ENCODE measurements at regions not wholly inside any gene's neighbourhood (a gene's known extent, or its start where the extent isn't known, plus 50 kb on each side); places are given as distances from the start of the nearest gene placed in this dataset.

DNA sequence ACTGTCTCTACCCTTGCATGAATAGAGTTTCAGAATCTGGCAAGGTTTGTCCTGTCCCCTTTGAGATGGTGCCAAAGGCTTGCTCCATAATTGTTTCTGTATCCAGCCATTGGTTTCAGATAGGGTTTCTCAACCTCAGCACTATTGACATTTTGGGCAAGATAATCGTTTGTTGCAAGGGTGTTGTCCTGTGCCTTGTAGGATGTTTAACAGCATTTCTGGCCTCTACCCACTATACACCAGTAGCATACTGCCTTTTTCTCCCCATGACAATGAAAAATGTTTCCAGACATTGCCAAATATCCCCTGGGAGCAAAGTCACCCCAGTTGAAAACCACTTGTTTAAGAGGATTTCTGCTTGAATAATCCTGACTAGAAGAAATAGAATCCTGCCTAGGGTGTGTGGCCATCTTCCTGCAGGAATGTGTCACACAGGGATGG lies 126.8 kb downstream of the CDC42EP3 start:
- Histone ChIP-seq H3K4me2 (peak overlapping the region; percentile 14 to 84 (median 66)), H3K4me1 (peaks cover 19 to 29% (median 23%) of the 10 kb centered on the region in 10 experiments), H4K20me1 (no peaks in the 10 kb centered on the region), H3K9me3 (replicated peaks in 1 of 11) (peaks cover 23 to 38% (median 30%) of the 10 kb centered on the region in 11 experiments; a peak in 21 of 22 replicates), H3K9ac (peak overlapping the region in 2 of 11 experiments; percentile 19; a peak in 2 of 22 replicates), H3K4me3 (peak overlapping the region in 1 of 10 experiments; percentile 35; a peak in 1 of 20 replicates), H3K27ac (peak overlapping the region in 7 of 11 experiments; percentile 12 to 74 (median 69); a peak in 14 of 22 replicates), H3K27me3 (no peaks in the 10 kb centered on the region), H3K36me3 (no peaks in the 10 kb centered on the region)
- peak in 4 of 11 experiments; percentile 48 to 79 (median 50); a peak in 7 of 22 replicates for TF ChIP-seq Cebpa-rat (IDR thresholded peaks at IDR 0.05)

DNA sequence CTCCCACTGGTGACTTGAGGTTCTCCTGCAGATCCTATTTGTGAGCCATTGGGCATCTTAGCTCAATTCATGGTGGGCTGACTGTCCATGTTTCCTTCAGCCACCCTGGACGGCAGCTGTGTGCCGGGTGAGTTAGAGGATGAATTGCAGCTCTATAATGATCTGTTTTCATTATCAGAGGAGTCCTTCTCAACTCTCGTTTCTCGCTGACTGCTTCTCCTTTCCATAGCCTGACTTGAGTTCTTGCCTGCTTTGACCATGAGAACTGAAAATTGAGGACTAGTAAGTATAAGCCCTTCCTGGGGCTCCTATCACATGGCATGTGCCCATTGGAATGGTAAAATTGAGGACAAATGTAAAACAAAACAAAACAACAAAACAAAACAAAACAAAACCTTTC lies 121.8 kb downstream of the CDC42EP3 start:
- Histone ChIP-seq H3K27ac (peak overlapping the region in 7 of 11 experiments; percentile 11 to 41 (median 18); a peak in 11 of 22 replicates), H3K4me1 (peaks cover 13 to 41% (median 36%) of the 10 kb centered on the region in 10 experiments), H4K20me1 (no peaks in the 10 kb centered on the region), H3K4me2 (peak overlapping the region in 9 of 11 experiments; percentile 33 to 79 (median 56); a peak in 17 of 22 replicates), H3K9me3 (replicated peaks in 1 of 11) (peaks cover 22 to 48% (median 30%) of the 10 kb centered on the region in 11 experiments; a peak in 21 of 22 replicates), H3K4me3 (no peak overlapping the region), H3K9ac (no peak overlapping the region), H3K36me3 (no peaks in the 10 kb centered on the region), H3K27me3 (no peaks in the 10 kb centered on the region)
- TF ChIP-seq Cebpa-rat (IDR thresholded peaks at IDR 0.05) = no peak

DNA sequence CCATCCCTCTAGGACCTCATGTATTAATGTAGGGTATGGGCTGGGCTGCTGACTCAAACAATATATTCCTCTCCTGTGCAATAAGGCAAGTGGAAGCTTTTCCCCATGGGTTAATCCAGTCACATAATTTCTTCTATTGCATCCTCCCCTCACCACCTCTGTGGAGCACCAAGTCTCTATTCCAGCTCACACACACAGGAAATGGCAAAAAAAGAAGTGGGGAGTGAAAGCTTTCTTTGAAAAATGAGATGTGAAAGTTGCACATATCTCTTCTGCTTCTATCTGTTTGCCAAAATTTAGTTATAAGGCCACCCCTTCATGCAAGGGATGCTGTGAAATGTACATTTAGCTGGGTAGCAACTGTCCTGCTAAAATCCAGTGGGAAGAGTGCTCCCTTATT lies 121.3 kb downstream of the CDC42EP3 start:
- H4K20me1 ChIP-seq = no peaks in the 10 kb centered on the region
- H3K4me1 ChIP-seq = peaks cover 13 to 41% (median 36%) of the 10 kb centered on the region in 10 experiments
- H3K9ac ChIP-seq = no peak overlapping the region
- peak overlapping the region in 6 of 11 experiments; percentile 11 to 41 (median 23); a peak in 10 of 22 replicates for H3K27ac ChIP-seq
- no peaks in the 10 kb centered on the region for H3K36me3 ChIP-seq
- H3K4me3 ChIP-seq = no peak overlapping the region
- peaks cover 22 to 45% (median 29%) of the 10 kb centered on the region in 11 experiments; a peak in 21 of 22 replicates for H3K9me3 ChIP-seq (replicated peaks in 1 of 11)
- no peaks in the 10 kb centered on the region for H3K27me3 ChIP-seq
- no peak for TF ChIP-seq Cebpa-rat (IDR thresholded peaks at IDR 0.05)
- H3K4me2 ChIP-seq = peak overlapping the region in 10 of 11 experiments; percentile 13 to 79 (median 56); a peak in 17 of 22 replicates

DNA sequence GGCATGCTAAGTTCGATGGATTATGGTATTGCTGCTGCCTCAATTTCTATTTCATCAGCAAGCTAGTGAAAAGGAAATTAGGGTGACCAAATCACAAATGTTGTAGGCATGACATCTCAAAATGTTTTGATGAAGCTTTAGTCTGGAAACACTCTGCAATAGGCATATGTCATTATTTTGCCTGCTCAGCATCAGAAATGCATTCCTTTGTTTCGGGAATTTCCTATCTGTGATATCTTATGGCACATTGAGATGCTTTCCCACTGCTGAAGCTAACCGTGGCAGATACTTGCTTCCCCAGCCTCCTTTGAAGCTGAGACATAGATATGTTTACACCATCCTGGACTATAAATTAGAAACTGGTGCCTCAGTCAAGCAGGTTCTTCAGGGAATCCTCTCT lies 119.7 kb downstream of the CDC42EP3 start:
- H3K27ac ChIP-seq = no peak overlapping the region
- H3K36me3 ChIP-seq = no peaks in the 10 kb centered on the region
- TF ChIP-seq Cebpa-rat (IDR thresholded peaks at IDR 0.05) = no peak
- H3K9me3 ChIP-seq (replicated peaks in 1 of 11) = peaks cover 9 to 37% (median 13%) of the 10 kb centered on the region in 11 experiments; a peak in 21 of 22 replicates
- no peak overlapping the region for H3K9ac ChIP-seq
- no peak overlapping the region for H3K4me3 ChIP-seq
- peak overlapping the region in 2 of 11 experiments; percentile 2 to 4; a peak in 1 of 22 replicates for H3K4me2 ChIP-seq
- H3K27me3 ChIP-seq = no peaks in the 10 kb centered on the region
- no peaks in the 10 kb centered on the region for H4K20me1 ChIP-seq
- peaks cover 20 to 57% (median 46%) of the 10 kb centered on the region in 10 experiments for H3K4me1 ChIP-seq

DNA sequence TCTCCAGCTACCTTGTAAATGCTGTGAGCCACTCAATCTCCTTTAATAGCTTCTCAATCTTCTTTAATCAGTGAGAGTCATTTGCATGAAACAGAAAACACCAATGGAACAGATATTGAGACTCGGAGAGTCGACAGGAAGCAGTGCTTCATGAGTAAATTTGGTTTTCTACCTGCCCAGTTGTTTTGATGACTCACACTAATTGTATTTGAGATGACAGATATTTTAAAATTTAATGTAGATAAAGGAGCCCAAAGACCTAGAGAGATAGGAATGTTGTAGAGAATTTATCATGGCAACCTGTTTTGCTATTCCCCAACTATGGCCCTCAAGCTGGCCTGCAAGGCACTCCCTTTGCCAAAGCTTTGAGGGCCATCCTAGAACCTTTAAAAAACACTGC lies 119.1 kb downstream of the CDC42EP3 start:
- 0 out of 22 replicates have a peak overlapping the region, but pooled peaks of 1 of the 11 experiments have one; percentile 14 for H3K27ac ChIP-seq
- no peak for TF ChIP-seq Cebpa-rat (IDR thresholded peaks at IDR 0.05)
- no peak overlapping the region for H3K9ac ChIP-seq
- H3K36me3 ChIP-seq = no peaks in the 10 kb centered on the region
- H3K9me3 ChIP-seq (replicated peaks in 1 of 11) = peaks cover 9 to 35% (median 13%) of the 10 kb centered on the region in 11 experiments; a peak in 21 of 22 replicates
- H3K27me3 ChIP-seq = no peaks in the 10 kb centered on the region
- peaks cover 20 to 63% (median 52%) of the 10 kb centered on the region in 10 experiments for H3K4me1 ChIP-seq
- H3K4me3 ChIP-seq = no peak overlapping the region
- H3K4me2 ChIP-seq = peak overlapping the region in 2 of 11 experiments; percentile 2 to 4; a peak in 1 of 22 replicates
- H4K20me1 ChIP-seq = no peaks in the 10 kb centered on the region

DNA sequence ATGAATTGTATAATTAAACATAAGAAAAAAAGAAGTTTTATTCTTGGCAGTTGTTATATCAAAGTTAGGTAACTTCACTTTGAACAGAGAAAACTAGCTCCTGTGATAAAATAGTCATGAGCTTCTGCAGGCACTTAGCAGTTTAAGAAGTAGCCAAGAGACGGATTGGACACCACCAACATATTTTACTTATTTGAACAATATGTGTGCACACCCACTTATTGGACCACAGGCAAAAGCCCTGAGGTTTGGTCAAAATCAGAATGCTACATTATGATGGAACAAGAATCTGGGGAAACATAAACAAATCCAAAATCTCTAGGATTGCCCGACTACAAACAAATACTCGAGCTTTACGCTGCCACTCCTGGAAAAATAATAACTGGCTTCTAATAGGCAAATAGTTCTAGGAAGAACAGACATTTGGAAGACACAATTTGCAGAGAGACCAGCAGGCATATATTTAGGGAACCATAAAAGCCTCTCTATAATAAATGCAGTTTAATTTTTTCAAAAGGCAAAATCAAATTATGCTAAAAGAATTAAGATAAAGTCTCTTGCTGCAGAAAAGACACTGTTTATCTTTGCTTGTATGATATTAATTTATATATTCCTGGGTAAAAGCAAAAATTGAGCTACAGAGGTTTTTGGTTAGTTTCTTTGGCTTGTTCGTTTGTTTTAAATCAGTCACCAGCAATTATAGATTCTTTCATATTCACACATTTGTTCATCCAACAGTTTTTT lies 117.9 kb downstream of the CDC42EP3 start:
- no peak overlapping the region for H3K4me3 ChIP-seq
- H3K27ac ChIP-seq = peak overlapping the region in 6 of 11 experiments; percentile 77 to 86 (median 80); a peak in 7 of 22 replicates
- H3K9ac ChIP-seq = no peak overlapping the region
- H3K4me2 ChIP-seq = peak overlapping the region in 8 of 11 experiments; percentile 59 to 80 (median 73); a peak in 10 of 22 replicates
- H4K20me1 ChIP-seq = no peaks in the 10 kb centered on the region
- no peak for TF ChIP-seq Cebpa-rat (IDR thresholded peaks at IDR 0.05)
- H3K27me3 ChIP-seq = no peaks in the 10 kb centered on the region
- no peaks in the 10 kb centered on the region for H3K36me3 ChIP-seq
- H3K9me3 ChIP-seq (replicated peaks in 1 of 11) = peaks cover 0 to 23% (median under 1%) of the 10 kb centered on the region in 11 experiments; a peak in 10 of 22 replicates
- peaks cover 20 to 72% (median 63%) of the 10 kb centered on the region in 10 experiments for H3K4me1 ChIP-seq

DNA sequence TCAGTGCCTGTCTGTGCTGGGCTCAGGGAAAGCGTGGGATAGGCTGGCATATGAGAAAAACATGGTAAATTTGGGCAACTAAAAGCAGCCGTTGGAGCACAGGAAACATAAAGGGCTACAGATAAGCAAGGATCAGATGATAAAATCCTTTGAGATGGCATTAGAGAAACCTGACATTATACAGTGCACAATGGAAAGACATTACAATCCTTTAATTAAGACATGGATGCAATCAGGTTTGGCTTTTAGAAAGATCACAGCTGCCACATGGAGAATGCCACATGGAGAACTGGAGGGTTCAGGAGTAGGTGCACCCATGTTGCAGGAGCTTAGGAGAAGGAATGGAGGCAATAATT lies 117.3 kb downstream of the CDC42EP3 start:
- Histone ChIP-seq H4K20me1 (no peaks in the 10 kb centered on the region), H3K4me2 (peak overlapping the region in 10 of 11 experiments; percentile 59 to 80 (median 72); a peak in 17 of 22 replicates), H3K9ac (peak overlapping the region in 1 of 11 experiments; percentile 58; a peak in 1 of 22 replicates), H3K27ac (peak overlapping the region in 8 of 11 experiments; percentile 77 to 86 (median 80); a peak in 12 of 22 replicates), H3K4me3 (no peak overlapping the region), H3K36me3 (no peaks in the 10 kb centered on the region), H3K9me3 (replicated peaks in 1 of 11) (peaks cover 0 to 22% (median 0%) of the 10 kb centered on the region in 11 experiments; a peak in 3 of 22 replicates), H3K4me1 (peaks cover 20 to 76% (median 68%) of the 10 kb centered on the region in 10 experiments), H3K27me3 (no peaks in the 10 kb centered on the region)
- TF ChIP-seq Cebpa-rat (IDR thresholded peaks at IDR 0.05) = no peak

DNA sequence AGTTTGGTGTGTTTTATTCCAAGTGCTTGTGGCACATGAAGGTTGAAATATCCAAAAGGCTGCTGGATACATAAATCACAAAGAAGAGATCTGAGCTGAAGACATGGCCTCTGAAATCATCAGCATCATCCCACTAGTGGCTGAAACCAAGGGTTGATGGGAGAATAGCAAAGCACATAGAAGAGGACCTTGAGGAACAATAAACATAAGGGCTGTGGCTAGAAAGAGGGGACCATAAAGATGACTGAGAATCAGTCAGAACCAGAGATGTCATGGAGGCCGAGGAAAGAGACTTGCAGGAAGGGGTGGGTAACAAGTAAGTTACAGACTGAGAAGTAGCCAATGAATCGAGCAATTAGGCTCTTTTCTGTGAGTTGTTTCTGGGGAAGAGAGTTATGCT lies 116.8 kb downstream of the CDC42EP3 start:
- Histone ChIP-seq H3K36me3 (no peaks in the 10 kb centered on the region), H3K9ac (peak overlapping the region in 7 of 11 experiments; percentile 6 to 58 (median 42); a peak in 9 of 22 replicates), H3K4me1 (peaks cover 20 to 76% (median 69%) of the 10 kb centered on the region in 10 experiments), H3K27ac (peak overlapping the region in 9 of 11 experiments; percentile 75 to 86 (median 80); a peak in 18 of 22 replicates), H4K20me1 (no peaks in the 10 kb centered on the region), H3K4me2 (peak overlapping the region; percentile 57 to 80 (median 72)), H3K9me3 (replicated peaks in 1 of 11) (peaks cover 0 to 22% (median 0%) of the 10 kb centered on the region in 11 experiments; a peak in 3 of 22 replicates), H3K4me3 (no peak overlapping the region), H3K27me3 (no peaks in the 10 kb centered on the region)
- no peak for TF ChIP-seq Cebpa-rat (IDR thresholded peaks at IDR 0.05)
